Choroid plexus epithelial cell (primary cell): ENCODE measurements at regions not wholly inside any gene's neighbourhood (a gene's known extent, or its start where the extent isn't known, plus 50 kb on each side); places are given as distances from the start of the nearest gene placed in this dataset.

ENCODE experiments used
- DNase-seq: peaks from one replicate; pipeline ENCODE4 v3.0.0-alpha.2; 2010; ENCODE audit warnings: low read depth
- H3K4me3 ChIP-seq: 2 replicates; pipeline ENCODE4 v1.5.1; 2011; ENCODE audit warnings: low read depth, mild to moderate bottlenecking, control low read depth, low read length, moderate library complexity
- TF ChIP-seq, protein P1 (sequence below): conservative IDR thresholded peaks from 2 replicates; pipeline ENCODE4 v1.5.1; 2011; ENCODE audit warnings: low read depth, mild to moderate bottlenecking, control low read depth, inconsistent platforms, low read length, moderate library complexity

DNA sequence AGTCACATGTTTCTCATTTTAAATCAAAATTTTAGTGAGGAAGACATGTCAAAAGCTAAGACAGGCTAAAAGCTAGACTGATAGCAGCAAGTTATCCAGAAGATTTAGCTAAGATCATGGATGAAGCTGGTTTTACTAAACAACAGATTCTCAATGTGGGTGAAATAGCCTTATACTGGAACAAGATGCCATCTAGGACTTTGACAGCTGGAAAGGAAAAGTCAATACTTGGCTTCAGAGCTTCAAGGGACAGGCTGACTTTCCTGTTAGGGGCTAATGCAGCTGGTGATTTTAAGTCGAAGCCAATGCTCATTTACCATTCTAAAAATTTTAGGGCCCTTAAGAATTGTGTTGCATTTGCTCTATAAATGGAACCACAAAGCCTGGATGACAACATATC, 455.3 kb upstream of the SLC10A2 start:
- TF ChIP-seq, protein P1, sequence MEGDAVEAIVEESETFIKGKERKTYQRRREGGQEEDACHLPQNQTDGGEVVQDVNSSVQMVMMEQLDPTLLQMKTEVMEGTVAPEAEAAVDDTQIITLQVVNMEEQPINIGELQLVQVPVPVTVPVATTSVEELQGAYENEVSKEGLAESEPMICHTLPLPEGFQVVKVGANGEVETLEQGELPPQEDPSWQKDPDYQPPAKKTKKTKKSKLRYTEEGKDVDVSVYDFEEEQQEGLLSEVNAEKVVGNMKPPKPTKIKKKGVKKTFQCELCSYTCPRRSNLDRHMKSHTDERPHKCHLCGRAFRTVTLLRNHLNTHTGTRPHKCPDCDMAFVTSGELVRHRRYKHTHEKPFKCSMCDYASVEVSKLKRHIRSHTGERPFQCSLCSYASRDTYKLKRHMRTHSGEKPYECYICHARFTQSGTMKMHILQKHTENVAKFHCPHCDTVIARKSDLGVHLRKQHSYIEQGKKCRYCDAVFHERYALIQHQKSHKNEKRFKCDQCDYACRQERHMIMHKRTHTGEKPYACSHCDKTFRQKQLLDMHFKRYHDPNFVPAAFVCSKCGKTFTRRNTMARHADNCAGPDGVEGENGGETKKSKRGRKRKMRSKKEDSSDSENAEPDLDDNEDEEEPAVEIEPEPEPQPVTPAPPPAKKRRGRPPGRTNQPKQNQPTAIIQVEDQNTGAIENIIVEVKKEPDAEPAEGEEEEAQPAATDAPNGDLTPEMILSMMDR, result no peak

DNA sequence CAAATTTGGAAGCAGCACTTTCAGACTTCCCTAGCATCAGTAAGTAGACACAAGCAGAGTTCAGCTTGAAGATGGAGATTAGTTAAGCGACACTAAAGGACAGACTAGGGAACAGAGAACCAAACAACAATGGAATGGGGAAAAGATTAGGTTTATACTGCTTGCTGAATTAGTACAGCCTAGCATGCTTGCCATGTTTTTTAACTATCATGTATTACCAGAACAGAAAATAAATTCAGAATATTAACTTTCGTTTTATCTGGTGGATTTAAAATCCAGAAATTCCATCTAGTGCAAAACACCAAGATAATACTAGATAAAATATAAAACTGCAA, 451.5 kb upstream of the SLC10A2 start:
- no peak overlapping the region for H3K4me3 ChIP-seq
- TF ChIP-seq, protein P1, result no peak
- DNase-seq, result no peak

More for the DNA sequence above, 455.3 kb upstream of the SLC10A2 start:
- no peak overlapping the region for H3K4me3 ChIP-seq
- no peak for DNase-seq

DNA sequence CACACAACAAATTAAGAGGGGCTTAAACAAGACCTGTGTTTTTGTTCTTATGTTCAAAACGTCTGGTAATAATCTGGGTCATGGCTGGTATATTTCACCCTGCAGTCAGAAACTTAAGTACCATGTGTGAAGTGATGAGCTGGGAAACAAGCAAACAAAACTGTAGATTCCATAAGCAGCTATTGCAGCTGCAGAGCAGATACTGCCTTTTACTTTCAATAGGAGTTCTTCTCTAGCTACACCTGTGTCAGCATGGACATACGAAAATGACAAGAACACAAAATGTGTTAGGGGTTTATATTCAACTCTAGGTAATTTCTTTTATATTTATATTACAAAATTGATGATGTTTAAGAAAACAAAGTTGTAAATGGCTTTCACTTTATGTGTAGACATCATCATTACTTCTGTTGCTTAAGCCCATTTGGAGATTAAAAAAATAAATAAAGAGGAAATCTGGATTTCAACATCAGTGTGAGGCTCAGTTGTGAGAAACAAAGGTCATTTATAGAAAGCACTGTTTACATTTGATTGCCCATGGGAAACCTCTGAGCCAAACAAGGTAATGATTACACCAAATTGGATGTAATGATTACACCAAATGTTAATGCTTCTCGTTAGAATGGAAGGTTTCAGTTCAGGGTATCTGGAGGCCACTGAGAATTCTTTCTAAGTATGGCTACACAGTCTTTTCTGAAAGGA, 451.0 kb upstream of the SLC10A2 start:
- DNase-seq, result no peak
- no peak overlapping the region for H3K4me3 ChIP-seq
- TF ChIP-seq, protein P1, result no peak

DNA sequence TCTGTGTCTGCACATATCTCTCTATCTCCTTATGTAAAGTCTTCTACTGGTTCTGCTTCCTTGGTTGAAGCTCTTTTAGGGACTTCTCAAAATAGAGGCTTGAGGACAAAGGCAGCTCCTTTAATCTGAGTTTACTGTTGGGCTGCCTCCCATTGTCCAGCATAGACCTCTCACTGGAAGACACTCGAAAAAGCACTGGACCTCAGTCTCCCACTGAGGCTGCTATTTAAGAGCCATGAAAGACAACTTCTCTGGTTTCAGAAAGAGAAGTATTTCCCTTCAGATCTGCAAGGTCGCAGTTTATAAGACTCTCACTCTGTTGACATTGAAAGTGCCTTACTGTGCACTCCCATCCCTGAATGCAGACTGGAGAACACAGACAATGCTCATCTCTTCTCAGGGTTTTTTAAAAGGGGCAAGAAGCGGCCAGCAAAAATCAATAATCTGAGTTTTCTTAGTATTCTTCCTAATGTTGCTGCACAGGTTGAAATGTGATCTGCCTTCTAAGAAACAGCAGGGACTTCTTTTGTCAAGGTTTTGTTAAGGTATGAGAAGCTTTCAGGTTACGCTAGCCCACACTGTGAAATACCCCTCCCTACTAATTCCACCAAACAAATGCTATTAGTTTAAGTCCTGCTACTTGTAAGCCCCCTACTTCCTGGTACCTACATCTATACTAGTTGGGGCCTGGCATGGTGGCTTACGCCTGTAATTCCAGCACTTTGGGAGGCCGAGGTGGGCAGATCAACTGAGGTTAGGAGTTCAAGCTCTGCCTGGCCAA, 450.0 kb upstream of the SLC10A2 start:
- no peak overlapping the region for H3K4me3 ChIP-seq
- TF ChIP-seq, protein P1, result no peak
- DNase-seq, result no peak

DNA sequence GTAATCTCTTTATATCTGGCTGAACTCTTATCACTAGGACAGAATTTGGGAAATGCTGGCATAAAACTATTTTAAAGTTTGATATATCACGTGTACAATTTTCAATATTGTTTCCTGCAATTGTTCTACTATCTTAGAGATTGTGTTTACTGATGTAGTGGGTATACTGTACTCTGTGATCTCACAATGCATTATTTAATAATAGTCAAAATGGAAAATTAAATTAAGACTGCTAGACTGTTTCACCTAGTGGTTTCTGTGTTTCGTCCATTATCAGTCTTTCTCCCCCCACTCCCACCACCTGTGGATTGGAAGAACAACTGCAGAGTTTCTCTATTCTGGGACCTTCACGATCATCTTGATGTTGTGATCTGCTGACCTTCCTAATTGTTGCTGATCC, 449.2 kb upstream of the SLC10A2 start:
- no peak overlapping the region for H3K4me3 ChIP-seq
- TF ChIP-seq, protein P1, result no peak
- no peak for DNase-seq

DNA sequence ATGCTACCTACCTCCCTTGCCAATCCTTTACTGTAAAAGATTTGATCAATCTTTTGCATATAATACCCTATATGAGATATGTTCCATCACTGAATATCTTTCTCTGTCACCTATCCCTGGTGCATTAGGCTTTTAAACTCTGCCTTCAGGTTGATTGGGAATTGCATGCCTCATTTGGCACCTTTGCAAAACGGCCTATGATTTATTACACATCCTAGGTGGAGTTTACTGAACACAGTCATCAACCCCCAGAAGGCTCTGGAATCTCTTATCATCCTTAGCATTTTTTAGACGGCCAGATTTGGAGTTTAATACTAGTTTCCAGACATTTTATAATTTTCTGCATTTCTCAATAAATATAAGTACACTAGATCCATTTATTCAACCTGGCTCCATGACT, 448.4 kb upstream of the SLC10A2 start:
- H3K4me3 ChIP-seq, result no peak overlapping the region
- no peak for DNase-seq
- TF ChIP-seq, protein P1, result no peak

DNA sequence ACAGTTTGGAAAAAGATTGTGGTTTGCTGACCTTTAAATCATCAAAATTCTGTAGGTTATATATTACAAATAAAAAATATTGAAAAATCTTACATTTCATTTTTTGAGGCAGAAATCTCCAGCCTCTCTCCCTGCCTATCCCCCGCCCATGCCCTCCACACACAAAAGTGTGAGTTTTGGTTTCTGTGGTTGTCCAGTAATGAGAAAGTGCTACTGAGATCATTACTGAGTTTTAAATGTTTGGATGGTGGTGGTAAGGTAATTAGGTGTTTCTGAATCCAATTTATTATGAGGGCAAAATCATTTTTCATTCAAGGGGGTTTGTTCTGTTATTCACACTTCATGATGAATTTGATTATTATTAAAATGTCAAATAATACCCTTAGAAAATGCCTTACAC, 448.0 kb upstream of the SLC10A2 start:
- DNase-seq, result no peak
- no peak overlapping the region for H3K4me3 ChIP-seq
- TF ChIP-seq, protein P1, result no peak
